Choroid plexus epithelial cell (primary cell): ENCODE measurements at regions not wholly inside any gene's neighbourhood (a gene's known extent, or its start where the extent isn't known, plus 50 kb on each side); places are given as distances from the start of the nearest gene placed in this dataset.

Experiments
- DNase-seq: peaks from one replicate; pipeline ENCODE4 v3.0.0-alpha.2; 2010; ENCODE audit warnings: low read depth
- H3K4me3 ChIP-seq: 2 replicates; pipeline ENCODE4 v1.5.1; 2011; ENCODE audit warnings: low read depth, mild to moderate bottlenecking, control low read depth, low read length, moderate library complexity
- TF ChIP-seq, protein P1 (sequence below): conservative IDR thresholded peaks from 2 replicates; pipeline ENCODE4 v1.5.1; 2011; ENCODE audit warnings: low read depth, mild to moderate bottlenecking, control low read depth, inconsistent platforms, low read length, moderate library complexity

DNA sequence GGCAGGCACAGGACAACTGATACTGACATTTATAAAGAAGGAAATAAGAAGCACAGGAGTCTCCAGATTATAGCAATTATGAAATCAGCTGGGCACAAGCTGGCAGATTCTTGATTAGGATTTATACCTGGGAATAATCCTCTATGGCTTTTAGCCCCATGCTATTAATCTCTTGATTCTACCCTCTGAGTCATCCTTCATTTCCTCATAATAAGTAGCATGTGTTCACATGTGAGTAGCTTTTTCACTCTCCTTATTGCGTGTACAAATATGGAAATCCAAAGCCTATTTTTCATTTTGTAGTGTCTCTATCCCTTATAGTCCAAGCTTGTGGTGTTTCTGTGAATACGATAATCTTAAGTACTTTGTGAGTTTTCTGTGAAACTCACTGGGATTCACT is 185.0 kb upstream of the PRLR start:
- TF ChIP-seq, protein P1, sequence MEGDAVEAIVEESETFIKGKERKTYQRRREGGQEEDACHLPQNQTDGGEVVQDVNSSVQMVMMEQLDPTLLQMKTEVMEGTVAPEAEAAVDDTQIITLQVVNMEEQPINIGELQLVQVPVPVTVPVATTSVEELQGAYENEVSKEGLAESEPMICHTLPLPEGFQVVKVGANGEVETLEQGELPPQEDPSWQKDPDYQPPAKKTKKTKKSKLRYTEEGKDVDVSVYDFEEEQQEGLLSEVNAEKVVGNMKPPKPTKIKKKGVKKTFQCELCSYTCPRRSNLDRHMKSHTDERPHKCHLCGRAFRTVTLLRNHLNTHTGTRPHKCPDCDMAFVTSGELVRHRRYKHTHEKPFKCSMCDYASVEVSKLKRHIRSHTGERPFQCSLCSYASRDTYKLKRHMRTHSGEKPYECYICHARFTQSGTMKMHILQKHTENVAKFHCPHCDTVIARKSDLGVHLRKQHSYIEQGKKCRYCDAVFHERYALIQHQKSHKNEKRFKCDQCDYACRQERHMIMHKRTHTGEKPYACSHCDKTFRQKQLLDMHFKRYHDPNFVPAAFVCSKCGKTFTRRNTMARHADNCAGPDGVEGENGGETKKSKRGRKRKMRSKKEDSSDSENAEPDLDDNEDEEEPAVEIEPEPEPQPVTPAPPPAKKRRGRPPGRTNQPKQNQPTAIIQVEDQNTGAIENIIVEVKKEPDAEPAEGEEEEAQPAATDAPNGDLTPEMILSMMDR = no peak
- no peak overlapping the region for H3K4me3 ChIP-seq
- no peak for DNase-seq

DNA sequence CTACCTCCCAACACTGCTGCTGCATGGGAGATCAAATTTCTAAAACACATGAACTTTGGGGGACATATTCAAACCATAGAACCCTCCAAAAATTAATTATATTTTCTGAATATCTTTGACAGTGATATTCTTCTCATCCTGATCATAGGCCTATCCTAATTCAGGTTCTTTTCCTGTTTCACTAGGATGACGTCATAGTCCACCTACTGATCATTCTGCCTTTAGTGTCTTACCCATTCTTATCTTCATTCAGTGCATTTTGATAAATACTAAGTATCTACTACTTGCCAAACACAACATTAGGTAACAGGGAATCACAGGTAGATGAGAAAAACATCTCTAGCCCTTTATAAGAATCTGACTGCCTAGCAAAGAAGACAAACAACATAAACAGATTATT is 179.1 kb upstream of the PRLR start:
- TF ChIP-seq, protein P1 = no peak
- DNase-seq = no peak
- no peak overlapping the region for H3K4me3 ChIP-seq

DNA sequence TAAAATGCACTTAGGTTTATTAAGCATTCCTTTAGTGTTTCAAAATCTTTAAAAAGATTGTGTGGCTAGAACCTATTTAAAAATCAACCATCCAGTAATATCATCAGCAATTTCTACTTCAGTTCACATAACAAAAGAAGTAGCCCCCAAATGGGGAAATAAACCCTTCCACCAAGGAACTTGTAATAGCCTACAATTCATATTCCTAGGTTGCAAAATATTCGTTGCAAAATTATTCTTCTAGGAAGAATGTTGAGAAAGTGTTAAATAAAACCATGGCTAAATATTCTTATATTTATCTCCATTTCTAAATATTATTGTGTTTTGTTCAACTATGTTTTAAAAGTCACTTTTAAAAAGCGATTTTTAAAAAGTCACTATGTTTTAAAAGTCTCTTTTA is 177.9 kb upstream of the PRLR start:
- no peak for DNase-seq
- TF ChIP-seq, protein P1 = no peak
- H3K4me3 ChIP-seq = no peak overlapping the region

DNA sequence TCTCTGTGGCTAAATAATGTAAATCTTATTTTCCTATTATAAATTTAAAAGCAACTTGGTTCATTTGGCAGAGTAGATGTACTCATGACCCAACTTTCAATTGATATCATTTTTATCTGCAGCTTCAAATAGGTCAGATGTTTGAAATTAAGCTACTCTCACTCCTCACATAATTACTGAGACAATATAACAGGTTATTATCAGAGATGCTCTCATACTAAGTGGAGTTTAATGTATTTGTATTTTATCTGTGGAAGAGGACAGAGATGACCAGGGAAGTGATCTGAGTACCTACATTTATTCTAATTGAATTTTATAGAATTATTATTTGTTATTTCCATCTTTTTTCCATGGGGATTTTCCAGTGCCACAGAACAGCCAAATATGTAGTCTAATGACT is 177.4 kb upstream of the PRLR start:
- DNase-seq = no peak
- TF ChIP-seq, protein P1 = no peak
- H3K4me3 ChIP-seq = no peak overlapping the region

DNA sequence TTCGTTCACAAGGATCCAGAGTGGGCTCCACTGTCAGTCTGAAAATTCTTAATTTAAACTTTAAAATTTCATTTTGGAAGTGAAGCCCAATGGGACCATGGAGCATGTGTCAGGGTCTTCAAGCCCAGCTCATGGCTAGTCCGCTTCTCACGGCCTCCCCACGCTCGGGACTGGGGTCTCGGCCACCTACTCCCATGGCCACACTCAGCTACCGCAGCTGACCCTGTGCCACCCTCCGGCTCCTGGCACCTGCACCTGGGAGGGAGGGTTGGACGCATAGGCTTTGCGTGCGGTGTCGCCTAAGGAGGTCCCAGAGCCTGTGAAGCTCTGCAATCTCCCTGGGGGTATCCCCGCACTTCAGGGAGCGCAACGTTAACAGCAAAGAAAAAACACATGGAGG is 175.7 kb upstream of the PRLR start:
- DNase-seq = no peak
- H3K4me3 ChIP-seq = no peak overlapping the region
- TF ChIP-seq, protein P1 = no peak

DNA sequence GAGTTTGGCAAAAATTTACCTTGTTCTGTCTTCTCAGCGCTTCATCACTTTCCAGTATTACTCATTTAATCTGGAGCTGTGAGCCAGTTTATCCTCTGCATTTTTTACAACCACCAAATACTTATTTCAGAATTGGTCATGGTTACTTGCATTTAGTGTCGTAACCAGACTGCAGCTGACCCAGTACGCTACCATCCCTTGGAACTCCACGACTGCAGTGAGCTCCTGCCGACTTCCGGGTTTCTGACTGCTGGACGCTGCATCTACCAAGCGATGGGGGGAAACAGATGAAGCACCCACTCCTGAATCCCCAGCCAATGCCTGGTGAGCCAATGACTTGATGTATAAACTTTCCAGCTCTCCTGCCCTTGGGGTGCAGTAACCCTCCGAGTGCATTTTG is 174.4 kb upstream of the PRLR start:
- TF ChIP-seq, protein P1 = no peak
- DNase-seq = no peak
- H3K4me3 ChIP-seq = no peak overlapping the region

DNA sequence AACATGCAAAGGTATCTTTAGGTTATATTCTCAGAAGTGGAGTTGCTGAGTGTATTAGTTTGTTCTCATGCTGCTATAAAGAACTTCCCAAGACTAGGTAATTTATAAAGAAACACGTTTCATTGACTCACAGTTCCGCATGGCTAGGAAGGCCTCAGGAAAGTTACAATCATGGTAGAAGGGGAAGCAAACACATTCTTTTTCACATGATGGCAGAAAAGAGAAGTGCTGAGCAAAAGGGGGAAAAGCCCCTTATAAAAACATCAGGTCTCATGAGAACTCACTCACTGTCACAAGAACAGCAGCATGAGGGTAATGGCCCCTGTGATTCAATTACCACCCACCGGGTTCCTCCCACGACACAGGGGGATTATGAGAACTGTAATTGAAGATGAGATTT is 163.6 kb upstream of the PRLR start:
- TF ChIP-seq, protein P1 = no peak
- no peak for DNase-seq
- H3K4me3 ChIP-seq = no peak overlapping the region
